ENCODE measurements at regions not wholly inside any gene's neighbourhood (a gene's known extent, or its start where the extent isn't known, plus 50 kb on each side); places are given as distances from the start of the nearest gene placed in this dataset.
"Not testable (repeated sequence)": the region's sequence is repeated elsewhere in the genome, so short reads cannot be mapped to it uniquely, and the experiment has no call there.

- Histone ChIP-seq H3K9ac (ENCODE audit: low read length) (no peak overlapping the region), H3K4me3 (ENCODE audit: low read depth, low read length) (no peak overlapping the region), H3K27ac (ENCODE audit: low read depth, low read length) (no peak overlapping the region), H3K9me3 (ENCODE audit: control insufficient read depth, insufficient read depth, low read depth, low read length) (no peaks in the 10 kb centered on the region), H3K36me3 (ENCODE audit: control insufficient read depth, insufficient read depth, low read length) (no peaks in the 10 kb centered on the region), H3K4me1 (ENCODE audit: control insufficient read depth, insufficient read depth, low read length) (no peaks in the 10 kb centered on the region), H3K27me3 (ENCODE audit: control insufficient read depth, insufficient read depth, low read length) (peaks cover 7% of the 10 kb centered on the region; the same call in 1 of the 2 replicates)
These were observed 121.3 kb upstream of the SPACA7 start for GRCh38 chr13:112254900-112255299.

GRCh38 chr13:112255550-112256120 is 120.5 kb upstream of the SPACA7 start:
- Histone ChIP-seq H3K27ac (ENCODE audit: low read depth, low read length) (no peak overlapping the region), H3K9me3 (ENCODE audit: control insufficient read depth, insufficient read depth, low read depth, low read length) (no peaks in the 10 kb centered on the region), H3K9ac (ENCODE audit: low read length) (no peak overlapping the region), H3K4me1 (ENCODE audit: control insufficient read depth, insufficient read depth, low read length) (no peaks in the 10 kb centered on the region), H3K4me3 (ENCODE audit: low read depth, low read length) (no peak overlapping the region), H3K36me3 (ENCODE audit: control insufficient read depth, insufficient read depth, low read length) (no peaks in the 10 kb centered on the region), H3K27me3 (ENCODE audit: control insufficient read depth, insufficient read depth, low read length) (peaks cover 11% of the 10 kb centered on the region; the same call in 1 of the 2 replicates)

GRCh38 chr13:112256716-112257494 is 119.2 kb upstream of the SPACA7 start:
- no peaks in the 10 kb centered on the region for H3K36me3 ChIP-seq (ENCODE audit: control insufficient read depth, insufficient read depth, low read length)
- H3K4me1 ChIP-seq (ENCODE audit: control insufficient read depth, insufficient read depth, low read length): no peaks in the 10 kb centered on the region
- H3K4me3 ChIP-seq (ENCODE audit: low read depth, low read length): no peak overlapping the region
- peaks cover 10% of the 10 kb centered on the region; the same call in 1 of the 2 replicates for H3K27me3 ChIP-seq (ENCODE audit: control insufficient read depth, insufficient read depth, low read length)
- no peak overlapping the region for H3K9ac ChIP-seq (ENCODE audit: low read length)
- H3K27ac ChIP-seq (ENCODE audit: low read depth, low read length): no peak overlapping the region
- H3K9me3 ChIP-seq (ENCODE audit: control insufficient read depth, insufficient read depth, low read depth, low read length): no peaks in the 10 kb centered on the region

GRCh38 chr13:112259511-112259910 is 116.6 kb upstream of the SPACA7 start:
- H3K4me3 ChIP-seq (ENCODE audit: low read depth, low read length): no peak overlapping the region
- H3K9me3 ChIP-seq (ENCODE audit: control insufficient read depth, insufficient read depth, low read depth, low read length): no peaks in the 10 kb centered on the region
- no peaks in the 10 kb centered on the region for H3K36me3 ChIP-seq (ENCODE audit: control insufficient read depth, insufficient read depth, low read length)
- H3K4me1 ChIP-seq (ENCODE audit: control insufficient read depth, insufficient read depth, low read length): no peaks in the 10 kb centered on the region
- H3K9ac ChIP-seq (ENCODE audit: low read length): no peak overlapping the region
- H3K27me3 ChIP-seq (ENCODE audit: control insufficient read depth, insufficient read depth, low read length): peaks cover 8% of the 10 kb centered on the region; the same call in 1 of the 2 replicates
- H3K27ac ChIP-seq (ENCODE audit: low read depth, low read length): no peak overlapping the region

- no peaks in the 10 kb centered on the region for H3K36me3 ChIP-seq (ENCODE audit: control insufficient read depth, insufficient read depth, low read length)
- no peaks in the 10 kb centered on the region for H3K4me1 ChIP-seq (ENCODE audit: control insufficient read depth, insufficient read depth, low read length)
- no peak overlapping the region for H3K9ac ChIP-seq (ENCODE audit: low read length)
- no peak overlapping the region for H3K4me3 ChIP-seq (ENCODE audit: low read depth, low read length)
- H3K9me3 ChIP-seq (ENCODE audit: control insufficient read depth, insufficient read depth, low read depth, low read length): no peaks in the 10 kb centered on the region
- no peak overlapping the region for H3K27ac ChIP-seq (ENCODE audit: low read depth, low read length)
- H3K27me3 ChIP-seq (ENCODE audit: control insufficient read depth, insufficient read depth, low read length): peaks cover 8% of the 10 kb centered on the region; the same call in 1 of the 2 replicates
These were observed 115.8 kb upstream of the SPACA7 start for GRCh38 chr13:112260108-112261055.

GRCh38 chr13:112261924-112262323 is 114.2 kb upstream of the SPACA7 start:
- Histone ChIP-seq H3K27ac (ENCODE audit: low read depth, low read length) (no peak overlapping the region), H3K27me3 (ENCODE audit: control insufficient read depth, insufficient read depth, low read length) (peaks cover 8% of the 10 kb centered on the region; the same call in 1 of the 2 replicates), H3K4me3 (ENCODE audit: low read depth, low read length) (no peak overlapping the region), H3K9ac (ENCODE audit: low read length) (no peak overlapping the region), H3K4me1 (ENCODE audit: control insufficient read depth, insufficient read depth, low read length) (no peaks in the 10 kb centered on the region), H3K36me3 (ENCODE audit: control insufficient read depth, insufficient read depth, low read length) (no peaks in the 10 kb centered on the region), H3K9me3 (ENCODE audit: control insufficient read depth, insufficient read depth, low read depth, low read length) (no peaks in the 10 kb centered on the region)

GRCh38 chr13:112263152-112263551 is 113.0 kb upstream of the SPACA7 start:
- Histone ChIP-seq H3K4me3 (ENCODE audit: low read depth, low read length) (no peak overlapping the region), H3K9me3 (ENCODE audit: control insufficient read depth, insufficient read depth, low read depth, low read length) (no peaks in the 10 kb centered on the region), H3K36me3 (ENCODE audit: control insufficient read depth, insufficient read depth, low read length) (no peaks in the 10 kb centered on the region), H3K9ac (ENCODE audit: low read length) (no peak overlapping the region), H3K27me3 (ENCODE audit: control insufficient read depth, insufficient read depth, low read length) (peaks cover 8% of the 10 kb centered on the region; the same call in 1 of the 2 replicates), H3K27ac (ENCODE audit: low read depth, low read length) (no peak overlapping the region), H3K4me1 (ENCODE audit: control insufficient read depth, insufficient read depth, low read length) (no peaks in the 10 kb centered on the region)

- H3K27me3 ChIP-seq (ENCODE audit: control insufficient read depth, insufficient read depth, low read length): no peaks in the 10 kb centered on the region; the same call in 1 of the 2 replicates
- H3K9ac ChIP-seq (ENCODE audit: low read length): no peak overlapping the region
- H3K4me3 ChIP-seq (ENCODE audit: low read depth, low read length): no peak overlapping the region
- H3K27ac ChIP-seq (ENCODE audit: low read depth, low read length): no peak overlapping the region
- H3K36me3 ChIP-seq (ENCODE audit: control insufficient read depth, insufficient read depth, low read length): no peaks in the 10 kb centered on the region
- no peaks in the 10 kb centered on the region for H3K4me1 ChIP-seq (ENCODE audit: control insufficient read depth, insufficient read depth, low read length)
- H3K9me3 ChIP-seq (ENCODE audit: control insufficient read depth, insufficient read depth, low read depth, low read length): no peaks in the 10 kb centered on the region
These were observed 108.5 kb upstream of the SPACA7 start for GRCh38 chr13:112267660-112268059.

- H3K36me3 ChIP-seq (ENCODE audit: control insufficient read depth, insufficient read depth, low read length): no peaks in the 10 kb centered on the region
- peaks cover 2% of the 10 kb centered on the region; the same call in 1 of the 2 replicates for H3K9me3 ChIP-seq (ENCODE audit: control insufficient read depth, insufficient read depth, low read depth, low read length)
- H3K9ac ChIP-seq (ENCODE audit: low read length): no peak overlapping the region
- H3K4me1 ChIP-seq (ENCODE audit: control insufficient read depth, insufficient read depth, low read length): no peaks in the 10 kb centered on the region
- no peaks in the 10 kb centered on the region; the same call in 1 of the 2 replicates for H3K27me3 ChIP-seq (ENCODE audit: control insufficient read depth, insufficient read depth, low read length)
- no peak overlapping the region for H3K4me3 ChIP-seq (ENCODE audit: low read depth, low read length)
- H3K27ac ChIP-seq (ENCODE audit: low read depth, low read length): no peak overlapping the region
These were observed 105.2 kb upstream of the SPACA7 start for GRCh38 chr13:112270951-112271350.

GRCh38 chr13:112286733-112287132 is 89.4 kb upstream of the SPACA7 start:
- H3K4me1 ChIP-seq (ENCODE audit: control insufficient read depth, insufficient read depth, low read length); H3K9me3 ChIP-seq (ENCODE audit: control insufficient read depth, insufficient read depth, low read depth, low read length); H3K27me3 ChIP-seq (ENCODE audit: control insufficient read depth, insufficient read depth, low read length); H3K36me3 ChIP-seq (ENCODE audit: control insufficient read depth, insufficient read depth, low read length); H3K27ac ChIP-seq (ENCODE audit: low read depth, low read length); H3K4me3 ChIP-seq (ENCODE audit: low read depth, low read length); H3K9ac ChIP-seq (ENCODE audit: low read length): not testable (repeated sequence)

Data from HUES6 (cell line).